ENCODE measurements at regions not wholly inside any gene's neighbourhood (a gene's known extent, or its start where the extent isn't known, plus 50 kb on each side); places are given as distances from the start of the nearest gene placed in this dataset.

GRCh38 chr4:53682196-53682595 lies 90.9 kb upstream of the LNX1 start:
- H3K9ac ChIP-seq (ENCODE audit: low read length) = peak overlapping the region; percentile 83
- DNase-seq (ENCODE audit: low read depth) = peak; percentile 64
- peak overlapping the region; percentile 8 for H3K4me3 ChIP-seq (ENCODE audit: low read length)
- H3K4me1 ChIP-seq (ENCODE audit: control insufficient read depth, insufficient read depth, low read length) = peaks cover 58% of the 10 kb centered on the region
- no peaks in the 10 kb centered on the region for H3K27me3 ChIP-seq (replicated peaks; ENCODE audit: control insufficient read depth, insufficient read depth, low read length)
- peaks cover 5% of the 10 kb centered on the region for H3K9me3 ChIP-seq (ENCODE audit: control insufficient read depth, low read length)
- H3K36me3 ChIP-seq (ENCODE audit: control insufficient read depth, insufficient read depth, low read length, severe bottlenecking) = no peaks in the 10 kb centered on the region

- H3K4me3 ChIP-seq (ENCODE audit: low read length) = no peak overlapping the region
- H3K9me3 ChIP-seq (ENCODE audit: control insufficient read depth, low read length) = peaks cover 5% of the 10 kb centered on the region
- H3K36me3 ChIP-seq (ENCODE audit: control insufficient read depth, insufficient read depth, low read length, severe bottlenecking) = no peaks in the 10 kb centered on the region
- H3K4me1 ChIP-seq (ENCODE audit: control insufficient read depth, insufficient read depth, low read length) = peaks cover 56% of the 10 kb centered on the region
- no peak overlapping the region for H3K9ac ChIP-seq (ENCODE audit: low read length)
- H3K27me3 ChIP-seq (replicated peaks; ENCODE audit: control insufficient read depth, insufficient read depth, low read length) = no peaks in the 10 kb centered on the region
- no peak for DNase-seq (ENCODE audit: low read depth)
Observed at GRCh38 chr4:53680598-53680997, 89.3 kb upstream of the LNX1 start.

GRCh38 chr4:53680168-53680567 lies 88.9 kb upstream of the LNX1 start:
- Histone ChIP-seq H3K9ac (ENCODE audit: low read length) (no peak overlapping the region), H3K36me3 (ENCODE audit: control insufficient read depth, insufficient read depth, low read length, severe bottlenecking) (no peaks in the 10 kb centered on the region), H3K27me3 (replicated peaks; ENCODE audit: control insufficient read depth, insufficient read depth, low read length) (no peaks in the 10 kb centered on the region), H3K4me3 (ENCODE audit: low read length) (no peak overlapping the region), H3K4me1 (ENCODE audit: control insufficient read depth, insufficient read depth, low read length) (peaks cover 58% of the 10 kb centered on the region), H3K9me3 (ENCODE audit: control insufficient read depth, low read length) (peaks cover 5% of the 10 kb centered on the region)
- DNase-seq (ENCODE audit: low read depth) = no peak

GRCh38 chr4:53676402-53676871 lies 85.2 kb upstream of the LNX1 start:
- H3K27me3 ChIP-seq (replicated peaks; ENCODE audit: control insufficient read depth, insufficient read depth, low read length) = no peaks in the 10 kb centered on the region
- H3K4me3 ChIP-seq (ENCODE audit: low read length) = no peak overlapping the region
- H3K36me3 ChIP-seq (ENCODE audit: control insufficient read depth, insufficient read depth, low read length, severe bottlenecking) = no peaks in the 10 kb centered on the region
- DNase-seq (ENCODE audit: low read depth) = peak; percentile 91
- H3K4me1 ChIP-seq (ENCODE audit: control insufficient read depth, insufficient read depth, low read length) = peaks cover 22% of the 10 kb centered on the region
- H3K9ac ChIP-seq (ENCODE audit: low read length) = peak overlapping the region; percentile 85
- peaks cover 5% of the 10 kb centered on the region for H3K9me3 ChIP-seq (ENCODE audit: control insufficient read depth, low read length)

GRCh38 chr4:53674903-53675302 lies 83.6 kb upstream of the LNX1 start:
- no peak for DNase-seq (ENCODE audit: low read depth)
- Histone ChIP-seq H3K4me1 (ENCODE audit: control insufficient read depth, insufficient read depth, low read length) (peaks cover 22% of the 10 kb centered on the region), H3K9me3 (ENCODE audit: control insufficient read depth, low read length) (peaks cover under 1% of the 10 kb centered on the region), H3K4me3 (ENCODE audit: low read length) (no peak overlapping the region), H3K9ac (ENCODE audit: low read length) (no peak overlapping the region), H3K36me3 (ENCODE audit: control insufficient read depth, insufficient read depth, low read length, severe bottlenecking) (no peaks in the 10 kb centered on the region), H3K27me3 (replicated peaks; ENCODE audit: control insufficient read depth, insufficient read depth, low read length) (no peaks in the 10 kb centered on the region)

GRCh38 chr4:53672873-53673272 lies 81.6 kb upstream of the LNX1 start:
- Histone ChIP-seq H3K9ac (ENCODE audit: low read length) (no peak overlapping the region), H3K4me1 (ENCODE audit: control insufficient read depth, insufficient read depth, low read length) (peaks cover 22% of the 10 kb centered on the region), H3K4me3 (ENCODE audit: low read length) (no peak overlapping the region), H3K9me3 (ENCODE audit: control insufficient read depth, low read length) (peaks cover 4% of the 10 kb centered on the region), H3K27me3 (replicated peaks; ENCODE audit: control insufficient read depth, insufficient read depth, low read length) (no peaks in the 10 kb centered on the region), H3K36me3 (ENCODE audit: control insufficient read depth, insufficient read depth, low read length, severe bottlenecking) (no peaks in the 10 kb centered on the region)
- no peak for DNase-seq (ENCODE audit: low read depth)

- no peak overlapping the region for H3K4me3 ChIP-seq (ENCODE audit: low read length)
- DNase-seq (ENCODE audit: low read depth) = no peak
Observed at GRCh38 chr4:53671757-53672156, 80.5 kb upstream of the LNX1 start.

GRCh38 chr4:53659737-53660136 lies 68.5 kb upstream of the LNX1 start:
- Histone ChIP-seq H3K4me3 (ENCODE audit: low read length) (no peak overlapping the region), H3K4me1 (ENCODE audit: control insufficient read depth, insufficient read depth, low read length) (peaks cover 24% of the 10 kb centered on the region), H3K27me3 (replicated peaks; ENCODE audit: control insufficient read depth, insufficient read depth, low read length) (no peaks in the 10 kb centered on the region), H3K36me3 (ENCODE audit: control insufficient read depth, insufficient read depth, low read length, severe bottlenecking) (no peaks in the 10 kb centered on the region), H3K9me3 (ENCODE audit: control insufficient read depth, low read length) (no peaks in the 10 kb centered on the region), H3K9ac (ENCODE audit: low read length) (no peak overlapping the region)
- no peak for DNase-seq (ENCODE audit: low read depth)

More at GRCh38 chr4:53671757-53672156, 80.5 kb upstream of the LNX1 start:
- Histone ChIP-seq H3K4me1 (ENCODE audit: control insufficient read depth, insufficient read depth, low read length) (peaks cover 15% of the 10 kb centered on the region), H3K36me3 (ENCODE audit: control insufficient read depth, insufficient read depth, low read length, severe bottlenecking) (no peaks in the 10 kb centered on the region), H3K27me3 (replicated peaks; ENCODE audit: control insufficient read depth, insufficient read depth, low read length) (no peaks in the 10 kb centered on the region), H3K9ac (ENCODE audit: low read length) (no peak overlapping the region), H3K9me3 (ENCODE audit: control insufficient read depth, low read length) (peaks cover 10% of the 10 kb centered on the region)

GRCh38 chr4:53659112-53659511 lies 67.8 kb upstream of the LNX1 start:
- H3K27me3 ChIP-seq (replicated peaks; ENCODE audit: control insufficient read depth, insufficient read depth, low read length) = no peaks in the 10 kb centered on the region
- DNase-seq (ENCODE audit: low read depth) = no peak
- peaks cover 30% of the 10 kb centered on the region for H3K4me1 ChIP-seq (ENCODE audit: control insufficient read depth, insufficient read depth, low read length)
- H3K9me3 ChIP-seq (ENCODE audit: control insufficient read depth, low read length) = no peaks in the 10 kb centered on the region
- no peaks in the 10 kb centered on the region for H3K36me3 ChIP-seq (ENCODE audit: control insufficient read depth, insufficient read depth, low read length, severe bottlenecking)
- H3K9ac ChIP-seq (ENCODE audit: low read length) = no peak overlapping the region
- no peak overlapping the region for H3K4me3 ChIP-seq (ENCODE audit: low read length)

GRCh38 chr4:53658029-53658428 lies 66.7 kb upstream of the LNX1 start:
- H3K4me1 ChIP-seq (ENCODE audit: control insufficient read depth, insufficient read depth, low read length) = peaks cover 41% of the 10 kb centered on the region
- DNase-seq (ENCODE audit: low read depth) = no peak
- H3K9ac ChIP-seq (ENCODE audit: low read length) = peak overlapping the region; percentile 0
- no peaks in the 10 kb centered on the region for H3K36me3 ChIP-seq (ENCODE audit: control insufficient read depth, insufficient read depth, low read length, severe bottlenecking)
- H3K4me3 ChIP-seq (ENCODE audit: low read length) = no peak overlapping the region
- H3K27me3 ChIP-seq (replicated peaks; ENCODE audit: control insufficient read depth, insufficient read depth, low read length) = no peaks in the 10 kb centered on the region
- no peaks in the 10 kb centered on the region for H3K9me3 ChIP-seq (ENCODE audit: control insufficient read depth, low read length)

- Histone ChIP-seq H3K36me3 (ENCODE audit: control insufficient read depth, insufficient read depth, low read length, severe bottlenecking) (no peaks in the 10 kb centered on the region), H3K9me3 (ENCODE audit: control insufficient read depth, low read length) (no peaks in the 10 kb centered on the region), H3K4me1 (ENCODE audit: control insufficient read depth, insufficient read depth, low read length) (peaks cover 43% of the 10 kb centered on the region), H3K9ac (ENCODE audit: low read length) (peak overlapping the region; percentile 83), H3K4me3 (ENCODE audit: low read length) (peak overlapping the region; percentile 51), H3K27me3 (replicated peaks; ENCODE audit: control insufficient read depth, insufficient read depth, low read length) (no peaks in the 10 kb centered on the region)
- peak; percentile 88 for DNase-seq (ENCODE audit: low read depth)
Observed at GRCh38 chr4:53656421-53656981, 65.2 kb upstream of the LNX1 start.

GRCh38 chr4:53654300-53654758 lies 63.0 kb upstream of the LNX1 start:
- peaks cover 50% of the 10 kb centered on the region for H3K4me1 ChIP-seq (ENCODE audit: control insufficient read depth, insufficient read depth, low read length)
- H3K27me3 ChIP-seq (replicated peaks; ENCODE audit: control insufficient read depth, insufficient read depth, low read length) = no peaks in the 10 kb centered on the region
- H3K36me3 ChIP-seq (ENCODE audit: control insufficient read depth, insufficient read depth, low read length, severe bottlenecking) = no peaks in the 10 kb centered on the region
- peak; percentile 36 for DNase-seq (ENCODE audit: low read depth)
- H3K9me3 ChIP-seq (ENCODE audit: control insufficient read depth, low read length) = no peaks in the 10 kb centered on the region
- H3K4me3 ChIP-seq (ENCODE audit: low read length) = no peak overlapping the region
- peak overlapping the region; percentile 83 for H3K9ac ChIP-seq (ENCODE audit: low read length)

Measured in adipocyte (in vitro differentiated cells).